ENCODE measurements at regions not wholly inside any gene's neighbourhood (a gene's known extent, or its start where the extent isn't known, plus 50 kb on each side); places are given as distances from the start of the nearest gene placed in this dataset.

GRCh38 chr1:13908128-13908527, 208.1 kb downstream of the PRDM2 start:
- CTCF ChIA-PET, result no interaction called here

GRCh38 chr1:13911697-13912619, 212.0 kb downstream of the PRDM2 start:
- intact Hi-C loops (cut with micrococcal nuclease; ENCODE audit: unreplicated experiment), result no loop called here
- ChIA-PET CTCF (no interaction called here), POLR2A (ENCODE audit: unreplicated experiment) (no interaction called here)
- no peak overlapping the region for H2AFZ ChIP-seq
- TF ChIP-seq CTCF (conservative IDR thresholded peaks at IDR 0.05), result no peak
- no TSS peak for BruUV-seq (replicated peaks)
- DNase-seq, result no peak
- H3K4me2 ChIP-seq, result no peak overlapping the region
- H3K36me3 ChIP-seq (ENCODE audit: low read depth), result no peaks in the 10 kb centered on the region
- H3K79me2 ChIP-seq (ENCODE audit: low read depth), result no peaks in the 10 kb centered on the region
- no peaks in the 10 kb centered on the region for H3K4me1 ChIP-seq (replicated peaks; ENCODE audit: insufficient read depth)
- H3K9me2 ChIP-seq (ENCODE audit: insufficient read depth), result no peaks in the 10 kb centered on the region
- H3K27me3 ChIP-seq (ENCODE audit: insufficient read depth, low read depth), result peaks cover 38% of the 10 kb centered on the region
- H3F3A ChIP-seq (ENCODE audit: insufficient read depth, low read depth), result no peaks in the 10 kb centered on the region
- no peak overlapping the region for H3K27ac ChIP-seq
- no peaks in the 10 kb centered on the region for H4K20me1 ChIP-seq (ENCODE audit: insufficient read depth)
- H3K4me3 ChIP-seq, result no peak overlapping the region
- no peaks in the 10 kb centered on the region for H3K9me3 ChIP-seq (ENCODE audit: insufficient read depth, low read depth)

More at GRCh38 chr1:13908128-13908527, 208.1 kb downstream of the PRDM2 start:
- no peak for TF ChIP-seq CTCF (conservative IDR thresholded peaks at IDR 0.05)
- no peak for TF ChIP-seq EZH2 (IDR thresholded peaks at IDR 0.05; ENCODE audit: low read depth)
- no TSS peak for BruUV-seq (replicated peaks)
- Histone ChIP-seq H3K9me3 (ENCODE audit: insufficient read depth, low read depth) (no peaks in the 10 kb centered on the region), H3K36me3 (ENCODE audit: low read depth) (no peaks in the 10 kb centered on the region), H3K27me3 (ENCODE audit: insufficient read depth, low read depth) (peaks cover 42% of the 10 kb centered on the region), H3K4me2 (no peak overlapping the region), H3F3A (ENCODE audit: insufficient read depth, low read depth) (no peaks in the 10 kb centered on the region), H2AFZ (no peak overlapping the region), H3K4me3 (no peak overlapping the region), H3K79me2 (ENCODE audit: low read depth) (no peaks in the 10 kb centered on the region), H3K9me2 (ENCODE audit: insufficient read depth) (no peaks in the 10 kb centered on the region), H3K27ac (no peak overlapping the region), H3K4me1 (replicated peaks; ENCODE audit: insufficient read depth) (no peaks in the 10 kb centered on the region), H4K20me1 (ENCODE audit: insufficient read depth) (no peaks in the 10 kb centered on the region)
- POLR2A ChIA-PET (ENCODE audit: unreplicated experiment), result no interaction called here
- DNase-seq, result no peak
- intact Hi-C loops (cut with micrococcal nuclease; ENCODE audit: unreplicated experiment), result no loop called here

GRCh38 chr1:13913396-13913795, 213.4 kb downstream of the PRDM2 start:
- Histone ChIP-seq H4K20me1 (ENCODE audit: insufficient read depth) (no peaks in the 10 kb centered on the region), H3K9me3 (ENCODE audit: insufficient read depth, low read depth) (no peaks in the 10 kb centered on the region), H3K27me3 (ENCODE audit: insufficient read depth, low read depth) (peaks cover 36% of the 10 kb centered on the region), H2AFZ (no peak overlapping the region), H3K79me2 (ENCODE audit: low read depth) (no peaks in the 10 kb centered on the region), H3K4me1 (replicated peaks; ENCODE audit: insufficient read depth) (no peaks in the 10 kb centered on the region), H3K36me3 (ENCODE audit: low read depth) (no peaks in the 10 kb centered on the region), H3K4me2 (no peak overlapping the region), H3K9me2 (ENCODE audit: insufficient read depth) (no peaks in the 10 kb centered on the region), H3F3A (ENCODE audit: insufficient read depth, low read depth) (no peaks in the 10 kb centered on the region), H3K4me3 (no peak overlapping the region), H3K27ac (no peak overlapping the region)
- no peak for DNase-seq
- intact Hi-C loops (cut with micrococcal nuclease; ENCODE audit: unreplicated experiment), result no loop called here
- no TSS peak for BruUV-seq (replicated peaks)
- POLR2A ChIA-PET (ENCODE audit: unreplicated experiment), result no interaction called here
- CTCF ChIA-PET, result no interaction called here
- TF ChIP-seq EZH2 (IDR thresholded peaks at IDR 0.05; ENCODE audit: low read depth), result no peak

Data from PC-9 (cell line).